ENCODE measurements at regions not wholly inside any gene's neighbourhood (a gene's known extent, or its start where the extent isn't known, plus 50 kb on each side); places are given as distances from the start of the nearest gene placed in this dataset.
A peak's percentile ranks its signal among the peaks of the same experiment; 100 is the strongest.

DNA sequence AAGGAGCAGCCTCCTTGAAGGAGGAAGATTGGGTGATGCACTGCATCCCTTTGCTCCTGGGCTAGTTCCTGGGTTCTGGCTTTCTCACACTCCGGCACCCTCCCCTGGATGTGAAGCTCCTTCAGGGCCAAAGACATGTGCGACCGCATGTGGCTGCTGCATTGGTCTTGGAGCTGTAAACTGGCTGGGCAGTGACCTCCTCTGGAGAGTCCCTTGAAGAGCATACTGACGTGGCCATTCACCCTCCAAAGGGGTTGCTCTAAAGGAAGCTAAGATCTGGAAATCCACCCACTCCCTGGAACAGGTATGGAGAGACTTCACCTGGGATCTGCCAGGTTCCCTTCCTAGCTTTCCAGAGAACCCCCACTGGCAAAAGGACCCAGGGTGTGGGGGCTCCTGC lies 62.1 kb downstream of the TMEM17 start:
- POLR2A ChIA-PET, result no interaction called here
- CTCF ChIA-PET, result no interaction called here
- TF ChIP-seq, protein P1, sequence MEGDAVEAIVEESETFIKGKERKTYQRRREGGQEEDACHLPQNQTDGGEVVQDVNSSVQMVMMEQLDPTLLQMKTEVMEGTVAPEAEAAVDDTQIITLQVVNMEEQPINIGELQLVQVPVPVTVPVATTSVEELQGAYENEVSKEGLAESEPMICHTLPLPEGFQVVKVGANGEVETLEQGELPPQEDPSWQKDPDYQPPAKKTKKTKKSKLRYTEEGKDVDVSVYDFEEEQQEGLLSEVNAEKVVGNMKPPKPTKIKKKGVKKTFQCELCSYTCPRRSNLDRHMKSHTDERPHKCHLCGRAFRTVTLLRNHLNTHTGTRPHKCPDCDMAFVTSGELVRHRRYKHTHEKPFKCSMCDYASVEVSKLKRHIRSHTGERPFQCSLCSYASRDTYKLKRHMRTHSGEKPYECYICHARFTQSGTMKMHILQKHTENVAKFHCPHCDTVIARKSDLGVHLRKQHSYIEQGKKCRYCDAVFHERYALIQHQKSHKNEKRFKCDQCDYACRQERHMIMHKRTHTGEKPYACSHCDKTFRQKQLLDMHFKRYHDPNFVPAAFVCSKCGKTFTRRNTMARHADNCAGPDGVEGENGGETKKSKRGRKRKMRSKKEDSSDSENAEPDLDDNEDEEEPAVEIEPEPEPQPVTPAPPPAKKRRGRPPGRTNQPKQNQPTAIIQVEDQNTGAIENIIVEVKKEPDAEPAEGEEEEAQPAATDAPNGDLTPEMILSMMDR (IDR thresholded peaks at IDR 0.05), result no peak
- TF ChIP-seq POLR2AphosphoS5 (IDR thresholded peaks at IDR 0.05; ENCODE audit: low read depth, low read length), result no peak
- TF ChIP-seq, protein P2, sequence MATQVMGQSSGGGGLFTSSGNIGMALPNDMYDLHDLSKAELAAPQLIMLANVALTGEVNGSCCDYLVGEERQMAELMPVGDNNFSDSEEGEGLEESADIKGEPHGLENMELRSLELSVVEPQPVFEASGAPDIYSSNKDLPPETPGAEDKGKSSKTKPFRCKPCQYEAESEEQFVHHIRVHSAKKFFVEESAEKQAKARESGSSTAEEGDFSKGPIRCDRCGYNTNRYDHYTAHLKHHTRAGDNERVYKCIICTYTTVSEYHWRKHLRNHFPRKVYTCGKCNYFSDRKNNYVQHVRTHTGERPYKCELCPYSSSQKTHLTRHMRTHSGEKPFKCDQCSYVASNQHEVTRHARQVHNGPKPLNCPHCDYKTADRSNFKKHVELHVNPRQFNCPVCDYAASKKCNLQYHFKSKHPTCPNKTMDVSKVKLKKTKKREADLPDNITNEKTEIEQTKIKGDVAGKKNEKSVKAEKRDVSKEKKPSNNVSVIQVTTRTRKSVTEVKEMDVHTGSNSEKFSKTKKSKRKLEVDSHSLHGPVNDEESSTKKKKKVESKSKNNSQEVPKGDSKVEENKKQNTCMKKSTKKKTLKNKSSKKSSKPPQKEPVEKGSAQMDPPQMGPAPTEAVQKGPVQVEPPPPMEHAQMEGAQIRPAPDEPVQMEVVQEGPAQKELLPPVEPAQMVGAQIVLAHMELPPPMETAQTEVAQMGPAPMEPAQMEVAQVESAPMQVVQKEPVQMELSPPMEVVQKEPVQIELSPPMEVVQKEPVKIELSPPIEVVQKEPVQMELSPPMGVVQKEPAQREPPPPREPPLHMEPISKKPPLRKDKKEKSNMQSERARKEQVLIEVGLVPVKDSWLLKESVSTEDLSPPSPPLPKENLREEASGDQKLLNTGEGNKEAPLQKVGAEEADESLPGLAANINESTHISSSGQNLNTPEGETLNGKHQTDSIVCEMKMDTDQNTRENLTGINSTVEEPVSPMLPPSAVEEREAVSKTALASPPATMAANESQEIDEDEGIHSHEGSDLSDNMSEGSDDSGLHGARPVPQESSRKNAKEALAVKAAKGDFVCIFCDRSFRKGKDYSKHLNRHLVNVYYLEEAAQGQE (IDR thresholded peaks at IDR 0.05; ENCODE audit: insufficient read depth in 1 of 2, low read depth in 2 of 2, low read length in 1 of 2), result no peak
- no peak for TF ChIP-seq TCF7L2 (IDR thresholded peaks at IDR 0.05; ENCODE audit: low read depth, low read length)
- no peak for TF ChIP-seq SIN3A (IDR thresholded peaks at IDR 0.05; ENCODE audit: borderline replicate concordance, insufficient read depth, low read depth, low read length)
- in situ Hi-C loops (cut with HindIII; ENCODE audit: low pct_unique_long_range_greater_than_20kb, low sequenced_read_pairs), result no loop called here
- Histone ChIP-seq H3K27ac (ENCODE audit: low read length) (no peak overlapping the region), H3K36me3 (ENCODE audit: control insufficient read depth, insufficient read depth, low read length) (no peaks in the 10 kb centered on the region), H3K4me3 (ENCODE audit: low read depth in 2 of 2, low read length in 2 of 2) (no peak overlapping the region), H3K27me3 (ENCODE audit: control insufficient read depth, insufficient read depth, low read length) (no peaks in the 10 kb centered on the region), H3K4me1 (ENCODE audit: control insufficient read depth, insufficient read depth, low read length) (no peaks in the 10 kb centered on the region), H3K9me3 (ENCODE audit: control insufficient read depth, insufficient read depth, low read depth, low read length) (no peaks in the 10 kb centered on the region)
- DNase-seq (ENCODE audit: low read depth, low spot score) (no peak), ATAC-seq (0 out of 2 replicates have a peak, but pooled peaks have one; percentile 42)
- no TSS peak for BruUV-seq (replicated peaks)
- intact Hi-C loops (cut with micrococcal nuclease; ENCODE audit: unreplicated experiment), result no loop called here

DNA sequence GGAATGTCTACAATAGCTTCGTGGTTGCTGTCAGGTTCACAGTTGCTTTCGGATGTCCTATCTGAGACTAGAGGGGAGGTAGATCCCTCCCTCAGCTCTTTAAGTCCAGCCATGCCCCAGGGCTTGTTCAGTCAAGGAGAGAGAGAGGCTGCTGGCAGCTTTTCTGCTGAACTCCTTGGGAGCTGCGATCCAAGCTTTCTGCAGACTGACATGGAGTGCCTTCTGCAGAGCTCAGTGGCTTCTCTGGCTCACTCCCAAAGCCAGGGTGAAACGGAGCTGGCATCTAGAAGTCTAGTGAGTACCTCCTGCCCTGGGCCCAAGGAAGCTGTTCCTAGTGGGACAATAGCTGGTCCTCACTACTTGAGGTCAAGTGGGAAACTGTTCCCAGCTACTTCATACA lies 62.5 kb downstream of the TMEM17 start:
- TF ChIP-seq SIN3A (IDR thresholded peaks at IDR 0.05; ENCODE audit: borderline replicate concordance, insufficient read depth, low read depth, low read length) (no peak), POLR2AphosphoS5 (IDR thresholded peaks at IDR 0.05; ENCODE audit: low read depth, low read length) (no peak), TCF7L2 (IDR thresholded peaks at IDR 0.05; ENCODE audit: low read depth, low read length) (no peak)
- TF ChIP-seq, protein P1 (IDR thresholded peaks at IDR 0.05), result no peak
- TF ChIP-seq, protein P2 (IDR thresholded peaks at IDR 0.05; ENCODE audit: insufficient read depth in 1 of 2, low read depth in 2 of 2, low read length in 1 of 2), result no peak
- POLR2A ChIA-PET, result no interaction called here
- intact Hi-C loops (cut with micrococcal nuclease; ENCODE audit: unreplicated experiment), result no loop called here
- Histone ChIP-seq H3K36me3 (ENCODE audit: control insufficient read depth, insufficient read depth, low read length) (no peaks in the 10 kb centered on the region), H3K4me1 (ENCODE audit: control insufficient read depth, insufficient read depth, low read length) (no peaks in the 10 kb centered on the region), H3K27me3 (ENCODE audit: control insufficient read depth, insufficient read depth, low read length) (no peaks in the 10 kb centered on the region), H3K9me3 (ENCODE audit: control insufficient read depth, insufficient read depth, low read depth, low read length) (no peaks in the 10 kb centered on the region), H3K4me3 (ENCODE audit: low read depth in 2 of 2, low read length in 2 of 2) (no peak overlapping the region), H3K27ac (ENCODE audit: low read length) (no peak overlapping the region)
- in situ Hi-C loops (cut with HindIII; ENCODE audit: low pct_unique_long_range_greater_than_20kb, low sequenced_read_pairs), result no loop called here
- no peak for DNase-seq (ENCODE audit: low read depth, low spot score)
- no peak for ATAC-seq
- CTCF ChIA-PET, result no interaction called here
- no TSS peak for BruUV-seq (replicated peaks)

Data from Panc1 (cell line).